ENCODE measurements at regions not wholly inside any gene's neighbourhood (a gene's known extent, or its start where the extent isn't known, plus 50 kb on each side); places are given as distances from the start of the nearest gene placed in this dataset.

DNA sequence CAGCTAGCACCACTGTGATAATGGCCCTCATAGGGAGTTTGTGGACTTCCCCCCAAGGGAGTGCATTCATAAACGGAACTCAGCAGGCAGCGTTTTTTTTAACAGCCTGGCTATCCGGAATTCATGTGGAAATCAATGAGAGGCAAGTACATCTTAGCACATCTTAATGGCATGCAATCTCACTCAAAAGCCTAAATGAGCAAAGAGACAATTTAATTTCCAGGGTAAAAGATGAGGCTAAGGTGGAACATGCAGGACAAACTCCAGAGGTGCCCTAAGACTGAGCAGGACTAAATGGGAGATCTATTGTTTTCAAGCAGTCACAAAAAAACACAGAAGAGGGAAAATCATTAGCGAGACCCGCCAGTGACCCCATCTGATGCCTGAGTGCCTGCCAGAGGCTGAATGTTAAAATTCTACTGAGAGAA lies 243.5 kb upstream of the KCNIP4 start:
- ChIA-PET POLR2A (no interaction called here), RAD21 (ENCODE audit: unreplicated experiment) (no interaction called here), CTCF (no interaction called here), SMC1A (ENCODE audit: uncharacterized antibody, unreplicated experiment) (interaction anchor here (0.5 kb wide), 1 partner anchor 209 kb away, joined by 3 read pairs; no protein-coding TSS in a partner anchor)
- no peaks in the 10 kb centered on the region for H4K20me1 ChIP-seq (ENCODE audit: control insufficient read depth, insufficient read depth)
- intact Hi-C loops (cut with micrococcal nuclease; ENCODE audit: unreplicated experiment) = no loop called here
- FAIRE-seq = no peak
- in situ Hi-C loops (cut with MboI) = no loop called here
- no peak for DNase-seq (ENCODE audit: low read depth, low spot score)
- no peaks in the 10 kb centered on the region for H3K27me3 ChIP-seq (replicated peaks in 1 of 2; ENCODE audit: control insufficient read depth in 2 of 2, insufficient read depth in 2 of 2, low read length in 1 of 2)
- WGBS (ENCODE audit: insufficient coverage, insufficient replicate concordance, low lambda C conversion rate, missing lambda C conversion rate) = 2% methylated on average over 5 of the region's 5 CpGs
- no TSS peak for BruUV-seq (replicated peaks)
- H2AFZ ChIP-seq (ENCODE audit: control insufficient read depth, low read depth, low read length) = no peak overlapping the region
- H3K4me1 ChIP-seq (ENCODE audit: control insufficient read depth, insufficient read depth, low read length) = no peaks in the 10 kb centered on the region
- no peak overlapping the region for H3K4me2 ChIP-seq (ENCODE audit: control insufficient read depth, insufficient read depth)
- no peak overlapping the region for H3K4me3 ChIP-seq
- no peak overlapping the region for H3K27ac ChIP-seq (ENCODE audit: control insufficient read depth, insufficient read depth)
- H3K9ac ChIP-seq (ENCODE audit: control insufficient read depth, insufficient read depth, low read length) = no peak overlapping the region
- no peak for TF ChIP-seq NR2C1 (IDR thresholded peaks at IDR 0.05)
- no peak for TF ChIP-seq FOS (IDR thresholded peaks at IDR 0.05; ENCODE audit: borderline replicate concordance, extremely low read depth, insufficient read length)
- no peak for TF ChIP-seq RELA (IDR thresholded peaks at IDR 0.05; ENCODE audit: borderline replicate concordance, partially characterized antibody)
- TF ChIP-seq NBN (IDR thresholded peaks at IDR 0.05) = no peak
- TF ChIP-seq, protein P1, sequence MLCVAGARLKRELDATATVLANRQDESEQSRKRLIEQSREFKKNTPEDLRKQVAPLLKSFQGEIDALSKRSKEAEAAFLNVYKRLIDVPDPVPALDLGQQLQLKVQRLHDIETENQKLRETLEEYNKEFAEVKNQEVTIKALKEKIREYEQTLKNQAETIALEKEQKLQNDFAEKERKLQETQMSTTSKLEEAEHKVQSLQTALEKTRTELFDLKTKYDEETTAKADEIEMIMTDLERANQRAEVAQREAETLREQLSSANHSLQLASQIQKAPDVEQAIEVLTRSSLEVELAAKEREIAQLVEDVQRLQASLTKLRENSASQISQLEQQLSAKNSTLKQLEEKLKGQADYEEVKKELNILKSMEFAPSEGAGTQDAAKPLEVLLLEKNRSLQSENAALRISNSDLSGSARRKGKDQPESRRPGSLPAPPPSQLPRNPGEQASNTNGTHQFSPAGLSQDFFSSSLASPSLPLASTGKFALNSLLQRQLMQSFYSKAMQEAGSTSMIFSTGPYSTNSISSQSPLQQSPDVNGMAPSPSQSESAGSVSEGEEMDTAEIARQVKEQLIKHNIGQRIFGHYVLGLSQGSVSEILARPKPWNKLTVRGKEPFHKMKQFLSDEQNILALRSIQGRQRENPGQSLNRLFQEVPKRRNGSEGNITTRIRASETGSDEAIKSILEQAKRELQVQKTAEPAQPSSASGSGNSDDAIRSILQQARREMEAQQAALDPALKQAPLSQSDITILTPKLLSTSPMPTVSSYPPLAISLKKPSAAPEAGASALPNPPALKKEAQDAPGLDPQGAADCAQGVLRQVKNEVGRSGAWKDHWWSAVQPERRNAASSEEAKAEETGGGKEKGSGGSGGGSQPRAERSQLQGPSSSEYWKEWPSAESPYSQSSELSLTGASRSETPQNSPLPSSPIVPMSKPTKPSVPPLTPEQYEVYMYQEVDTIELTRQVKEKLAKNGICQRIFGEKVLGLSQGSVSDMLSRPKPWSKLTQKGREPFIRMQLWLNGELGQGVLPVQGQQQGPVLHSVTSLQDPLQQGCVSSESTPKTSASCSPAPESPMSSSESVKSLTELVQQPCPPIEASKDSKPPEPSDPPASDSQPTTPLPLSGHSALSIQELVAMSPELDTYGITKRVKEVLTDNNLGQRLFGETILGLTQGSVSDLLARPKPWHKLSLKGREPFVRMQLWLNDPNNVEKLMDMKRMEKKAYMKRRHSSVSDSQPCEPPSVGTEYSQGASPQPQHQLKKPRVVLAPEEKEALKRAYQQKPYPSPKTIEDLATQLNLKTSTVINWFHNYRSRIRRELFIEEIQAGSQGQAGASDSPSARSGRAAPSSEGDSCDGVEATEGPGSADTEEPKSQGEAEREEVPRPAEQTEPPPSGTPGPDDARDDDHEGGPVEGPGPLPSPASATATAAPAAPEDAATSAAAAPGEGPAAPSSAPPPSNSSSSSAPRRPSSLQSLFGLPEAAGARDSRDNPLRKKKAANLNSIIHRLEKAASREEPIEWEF (IDR thresholded peaks at IDR 0.05; ENCODE audit: insufficient replicate concordance, low read depth, low read length) = no peak
- no peak for TF ChIP-seq SIN3A (IDR thresholded peaks at IDR 0.05; ENCODE audit: low read depth, low read length)
- TF ChIP-seq SP1 (IDR thresholded peaks at IDR 0.05; ENCODE audit: low read depth, low read length) = no peak
- TF ChIP-seq SIX5 (IDR thresholded peaks at IDR 0.05; ENCODE audit: low read depth, low read length, severe bottlenecking) = no peak
- TF ChIP-seq, protein P2, sequence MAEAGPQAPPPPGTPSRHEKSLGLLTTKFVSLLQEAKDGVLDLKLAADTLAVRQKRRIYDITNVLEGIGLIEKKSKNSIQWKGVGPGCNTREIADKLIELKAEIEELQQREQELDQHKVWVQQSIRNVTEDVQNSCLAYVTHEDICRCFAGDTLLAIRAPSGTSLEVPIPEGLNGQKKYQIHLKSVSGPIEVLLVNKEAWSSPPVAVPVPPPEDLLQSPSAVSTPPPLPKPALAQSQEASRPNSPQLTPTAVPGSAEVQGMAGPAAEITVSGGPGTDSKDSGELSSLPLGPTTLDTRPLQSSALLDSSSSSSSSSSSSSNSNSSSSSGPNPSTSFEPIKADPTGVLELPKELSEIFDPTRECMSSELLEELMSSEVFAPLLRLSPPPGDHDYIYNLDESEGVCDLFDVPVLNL (IDR thresholded peaks at IDR 0.05; ENCODE audit: low read depth, low read length) = no peak
- no peak for TF ChIP-seq MTA3 (IDR thresholded peaks at IDR 0.05; ENCODE audit: borderline replicate concordance, low read length)
- H3K36me3 ChIP-seq (ENCODE audit: control insufficient read depth in 2 of 2, insufficient read depth in 2 of 2, low read length in 1 of 2) = no peaks in the 10 kb centered on the region
- no peak for ATAC-seq
- H3K9me3 ChIP-seq (replicated peaks; ENCODE audit: control insufficient read depth, insufficient read depth, low read length) = no peaks in the 10 kb centered on the region
- H3K79me2 ChIP-seq (ENCODE audit: control insufficient read depth, insufficient read depth, low read length) = no peaks in the 10 kb centered on the region
